ENCODE measurements at regions not wholly inside any gene's neighbourhood (a gene's known extent, or its start where the extent isn't known, plus 50 kb on each side); places are given as distances from the start of the nearest gene placed in this dataset.
"Not testable (repeated sequence)": the region's sequence is repeated elsewhere in the genome, so short reads cannot be mapped to it uniquely, and the experiment has no call there.

- DNase-seq, result no peak
These were observed 90.6 kb downstream of the MRPL14 start for GRCh38 chr6:44036699-44037101.

GRCh38 chr6:44036196-44036595 is 91.1 kb downstream of the MRPL14 start:
- DNase-seq, result no peak

GRCh38 chr6:44035621-44036020 is 91.6 kb downstream of the MRPL14 start:
- DNase-seq, result no peak

- no peak for DNase-seq
These were observed 92.3 kb downstream of the MRPL14 start for GRCh38 chr6:44034931-44035345.

GRCh38 chr6:44034391-44034861 is 92.8 kb downstream of the MRPL14 start:
- no peak for DNase-seq

- no peak for DNase-seq
These were observed 96.3 kb downstream of the MRPL14 start for GRCh38 chr6:44030812-44031454.

- DNase-seq, result no peak
These were observed 97.6 kb downstream of the MRPL14 start for GRCh38 chr6:44029444-44030185.

GRCh38 chr6:44028789-44029310 is 98.4 kb downstream of the MRPL14 start:
- DNase-seq, result peak in 1 of 2 experiments; percentile 52

- peak in 1 of 2 experiments; percentile 28 for DNase-seq
These were observed 102.0 kb downstream of the MRPL14 start for GRCh38 chr6:44025226-44025625.

GRCh38 chr6:44024574-44025219 is 102.6 kb downstream of the MRPL14 start:
- no peak for DNase-seq

- no peak for DNase-seq
These were observed 103.4 kb downstream of the MRPL14 start for GRCh38 chr6:44023586-44024454.

- no peak for DNase-seq
These were observed 104.4 kb downstream of the MRPL14 start for GRCh38 chr6:44022671-44023352.

- no peak for DNase-seq
These were observed 105.0 kb downstream of the MRPL14 start for GRCh38 chr6:44022296-44022661.

- DNase-seq, result no peak
These were observed 105.5 kb downstream of the MRPL14 start for GRCh38 chr6:44021589-44022295.

GRCh38 chr6:44020664-44021425 is 106.4 kb downstream of the MRPL14 start:
- no peak for DNase-seq

- no peak for DNase-seq
These were observed 107.1 kb downstream of the MRPL14 start for GRCh38 chr6:44020148-44020547.

- DNase-seq, result not testable (repeated sequence)
These were observed 109.9 kb downstream of the MRPL14 start for GRCh38 chr6:44017307-44017706.

- peak; percentile 40 to 52 for DNase-seq
These were observed 111.0 kb downstream of the MRPL14 start for GRCh38 chr6:44016131-44016870.

- DNase-seq, result no peak
These were observed 115.2 kb downstream of the MRPL14 start for GRCh38 chr6:44012078-44012493.
